GM23338 (cell line): ENCODE measurements at regions not wholly inside any gene's neighbourhood (a gene's known extent, or its start where the extent isn't known, plus 50 kb on each side); places are given as distances from the start of the nearest gene placed in this dataset.
"Not testable (repeated sequence)": the region's sequence is repeated elsewhere in the genome, so short reads cannot be mapped to it uniquely, and the experiment has no call there.

ENCODE experiments used
- ATAC-seq: fragments of 200-7000 bp; cut with Tn5 transposase; 3 replicates; pipeline ENCODE4 v1.9.1; 2020
- DNase-seq: peaks from one replicate; pipeline ENCODE4 v3.0.0-alpha.2; 2015; ENCODE audit warnings: low spot score
- H2AFZ ChIP-seq: fragments of 200-600 bp; sonication (generic); 2 replicates; pipeline ENCODE4 v1.8.0; 2016; ENCODE audit warnings: antibody characterized with exemption, mild to moderate bottlenecking, moderate library complexity
- H3F3A ChIP-seq: fragments of 200-600 bp; sonication (generic); replicated peaks from 2 replicates; pipeline ENCODE4 v1.8.0; 2017; ENCODE audit warnings: antibody characterized with exemption, mixed run types, low read depth
- H3K27ac ChIP-seq: fragments of 200-600 bp; sonication (generic); 2 replicates; pipeline ENCODE4 v1.6.1; 2016; ENCODE audit warnings: low read depth
- H3K27me3 ChIP-seq: fragments of 200-600 bp; sonication (generic); 2 replicates; pipeline ENCODE4 v1.8.0; 2016; ENCODE audit warnings: mild to moderate bottlenecking, mixed run types, moderate library complexity; ENCODE audit not compliant: insufficient read depth
- H3K36me3 ChIP-seq: fragments of 200-600 bp; sonication (generic); 2 replicates; pipeline ENCODE4 v1.8.0; 2016; ENCODE audit warnings: mild to moderate bottlenecking; ENCODE audit not compliant: insufficient read depth
- H3K4me1 ChIP-seq: fragments of 200-600 bp; sonication (generic); 2 replicates; pipeline ENCODE4 v1.8.0; 2016; ENCODE audit warnings: mild to moderate bottlenecking, moderate library complexity; ENCODE audit not compliant: insufficient read depth
- H3K4me2 ChIP-seq: fragments of 200-600 bp; sonication (generic); 2 replicates; pipeline ENCODE4 v1.7.1; 2017; ENCODE audit warnings: mixed run types
- H3K4me3 ChIP-seq: fragments of 200-600 bp; sonication (generic); 2 replicates; pipeline ENCODE4 v1.6.1; 2016; ENCODE audit warnings: mixed run types
- H3K79me2 ChIP-seq: fragments of 200-600 bp; sonication (generic); replicated peaks from 2 replicates; pipeline ENCODE4 v1.8.0; 2017; ENCODE audit warnings: mild to moderate bottlenecking; ENCODE audit not compliant: insufficient read depth
- H3K9me2 ChIP-seq: fragments of 200-600 bp; sonication (generic); 2 replicates; pipeline ENCODE4 v1.8.0; 2017; ENCODE audit not compliant: insufficient read depth
- H4K20me1 ChIP-seq: fragments of 200-600 bp; sonication (generic); replicated peaks from 2 replicates; pipeline ENCODE4 v1.8.0; 2017; ENCODE audit warnings: mild to moderate bottlenecking; ENCODE audit not compliant: insufficient read depth
- H3K27ac Mint-ChIP-seq: 2 replicates; pipeline ENCODE4 v1.8.0; 2020; ENCODE audit warnings: inconsistent platforms, mild to moderate bottlenecking, moderate library complexity, mixed read lengths
- H3K27me3 Mint-ChIP-seq: 3 replicates; pipeline ENCODE4 v1.8.0; 2022; ENCODE audit warnings: low read depth, mild to moderate bottlenecking, moderate library complexity, mixed read lengths, inconsistent platforms; ENCODE audit not compliant: insufficient read depth, poor library complexity
- H3K36me3 Mint-ChIP-seq: 3 replicates; pipeline ENCODE4 v1.8.0; 2021; ENCODE audit warnings: low read depth, mild to moderate bottlenecking, inconsistent platforms, moderate library complexity, mixed read lengths
- H3K4me1 Mint-ChIP-seq: 3 replicates; pipeline ENCODE4 v1.8.0; 2020; ENCODE audit warnings: mild to moderate bottlenecking, inconsistent platforms, mixed read lengths
- H3K4me3 Mint-ChIP-seq: 3 replicates; pipeline ENCODE4 v1.8.0; 2021; ENCODE audit warnings: moderate library complexity, mild to moderate bottlenecking, inconsistent platforms, mixed read lengths
- H3K9me3 Mint-ChIP-seq: 3 replicates; pipeline ENCODE4 v1.8.0; 2020; ENCODE audit warnings: moderate library complexity, mild to moderate bottlenecking, inconsistent platforms, mixed read lengths
- CREB1 ChIP-seq: fragments of 250-450 bp; sonication (Bioruptor Pico); IDR thresholded peaks from 2 replicates; pipeline ENCODE4 v1.5.0; 2020; ENCODE audit warnings: low read depth, mild to moderate bottlenecking, moderate library complexity
- EZH2 ChIP-seq: fragments of 200-600 bp; sonication (generic); IDR thresholded peaks from one replicate; pipeline ENCODE4 v1.8.0; 2017; ENCODE audit warnings: antibody characterized with exemption, mild to moderate bottlenecking, low read depth; ENCODE audit not compliant: unreplicated experiment
- JUNB ChIP-seq: IDR thresholded peaks from one replicate; pipeline ENCODE4 v1.6.1; 2016; ENCODE audit warnings: antibody characterized with exemption; ENCODE audit not compliant: unreplicated experiment
- NANOG ChIP-seq: IDR thresholded peaks from 2 replicates; pipeline ENCODE4 v1.6.1; 2016; ENCODE audit warnings: antibody characterized with exemption, borderline replicate concordance
- POLR2AphosphoS5 ChIP-seq: IDR thresholded peaks from 2 replicates; pipeline ENCODE4 v1.6.1; 2016; ENCODE audit warnings: antibody characterized with exemption, low read depth
- STAT1 ChIP-seq: IDR thresholded peaks from one replicate; pipeline ENCODE4 v1.6.1; 2016; ENCODE audit warnings: antibody characterized with exemption; ENCODE audit not compliant: unreplicated experiment
- ZNF114 ChIP-seq: fragments of 250-450 bp; sonication (Bioruptor Pico); IDR thresholded peaks from 2 replicates; pipeline ENCODE4 v1.5.0; 2020; ENCODE audit warnings: mild to moderate bottlenecking, moderate library complexity
- ZNF331 ChIP-seq: fragments of 250-450 bp; sonication (Bioruptor Pico); IDR thresholded peaks from 2 replicates; pipeline ENCODE4 v1.5.0; 2020; ENCODE audit warnings: low read depth, mild to moderate bottlenecking, moderate library complexity
- TF ChIP-seq, protein P1 (sequence below): IDR thresholded peaks from one replicate; pipeline ENCODE4 v1.6.1; 2018; ENCODE audit warnings: antibody characterized with exemption; ENCODE audit not compliant: unreplicated experiment
- TF ChIP-seq, protein P2 (sequence below), 2 experiments: fragments of 200-600 bp in 1 of 2; sonication (generic) in 1 of 2; conservative IDR thresholded peaks; 2 replicates each; pipeline versions ENCODE4 v1.5.1 to v1.6.1; 2016 to 2017; ENCODE audit warnings: antibody characterized with exemption in 2 of 2, low read depth in 2 of 2, mild to moderate bottlenecking in 2 of 2, moderate library complexity in 1 of 2
- TF ChIP-seq, protein P3 (sequence below): fragments of 250-450 bp; sonication (Bioruptor Pico); IDR thresholded peaks from 2 replicates; pipeline ENCODE4 v1.5.0; 2020; ENCODE audit warnings: mild to moderate bottlenecking, moderate library complexity

DNA sequence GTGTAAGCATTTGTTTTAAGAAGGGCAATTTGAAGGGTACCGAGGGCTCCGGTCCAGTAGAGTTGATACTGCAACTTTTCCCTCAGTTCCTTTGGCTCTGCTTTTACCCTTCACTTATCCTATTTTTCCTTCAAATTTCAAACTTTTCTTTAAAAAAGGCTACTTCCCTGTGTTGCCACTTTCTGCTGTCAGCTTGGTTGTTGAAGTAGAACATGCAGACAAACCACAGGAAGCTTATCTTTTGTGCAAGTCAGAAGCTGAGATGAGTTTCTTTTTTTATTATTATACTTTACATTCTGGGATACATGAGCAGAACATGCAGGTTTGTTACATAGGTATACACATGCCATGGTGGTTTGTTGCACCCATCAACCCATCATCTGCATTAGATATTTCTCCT lies 89.1 kb upstream of the FREM3 start:
- not testable (repeated sequence) for ATAC-seq, H3K9me2 ChIP-seq, H4K20me1 ChIP-seq, H3K79me2 ChIP-seq, H3K4me1 ChIP-seq, H3K27me3 Mint-ChIP-seq, H3K27ac ChIP-seq, H3K27ac Mint-ChIP-seq, H3K4me3 ChIP-seq, H3K4me1 Mint-ChIP-seq, H3K36me3 ChIP-seq, H3K27me3 ChIP-seq, H3K9me3 Mint-ChIP-seq, H3K36me3 Mint-ChIP-seq, H3K4me2 ChIP-seq, H3F3A ChIP-seq, H3K4me3 Mint-ChIP-seq, DNase-seq, H2AFZ ChIP-seq

DNA sequence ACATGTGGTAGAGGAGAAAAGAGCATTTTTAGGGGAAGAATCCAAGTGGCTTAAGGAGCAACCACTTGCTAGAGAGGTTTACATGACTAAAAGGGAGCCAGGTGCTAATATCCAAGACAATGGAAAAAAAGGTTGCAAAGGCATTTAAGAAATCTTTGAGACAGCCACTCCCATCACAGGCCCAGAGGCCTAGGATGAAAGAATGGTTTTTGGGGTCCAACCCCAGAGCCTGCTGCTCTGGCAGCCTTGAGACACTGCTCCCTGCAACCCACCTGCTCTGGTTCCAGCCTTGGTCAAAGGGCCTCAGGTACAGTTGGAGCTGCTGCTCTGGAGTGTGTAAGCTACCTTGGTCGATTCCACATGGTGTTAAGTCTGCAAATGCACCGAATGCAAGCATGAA lies 84.1 kb upstream of the FREM3 start:
- H3K4me3 ChIP-seq, result no peak overlapping the region
- H2AFZ ChIP-seq, result no peak overlapping the region
- Mint-ChIP-seq H3K9me3 (peaks cover 21% of the 10 kb centered on the region), H3K4me1 (no peaks in the 10 kb centered on the region), H3K27me3 (no peaks in the 10 kb centered on the region), H3K27ac (no peak overlapping the region), H3K36me3 (peaks cover 13% of the 10 kb centered on the region), H3K4me3 (no peak overlapping the region)
- H3K27me3 ChIP-seq, result no peaks in the 10 kb centered on the region
- H3K9me2 ChIP-seq, result 0 out of 2 replicates have a peak, but pooled peaks cover 3% of the 10 kb centered on the region
- DNase-seq (peak; percentile 10), ATAC-seq (no peak)
- no peaks in the 10 kb centered on the region for H3K4me1 ChIP-seq
- no peaks in the 10 kb centered on the region for H4K20me1 ChIP-seq
- H3K27ac ChIP-seq, result no peak overlapping the region
- H3K36me3 ChIP-seq, result peaks cover 4% of the 10 kb centered on the region; the same call in 1 of the 2 replicates
- no peak overlapping the region for H3K4me2 ChIP-seq
- no peaks in the 10 kb centered on the region for H3F3A ChIP-seq
- no peaks in the 10 kb centered on the region for H3K79me2 ChIP-seq
- TF ChIP-seq ZNF331, result no peak
- TF ChIP-seq, protein P1, sequence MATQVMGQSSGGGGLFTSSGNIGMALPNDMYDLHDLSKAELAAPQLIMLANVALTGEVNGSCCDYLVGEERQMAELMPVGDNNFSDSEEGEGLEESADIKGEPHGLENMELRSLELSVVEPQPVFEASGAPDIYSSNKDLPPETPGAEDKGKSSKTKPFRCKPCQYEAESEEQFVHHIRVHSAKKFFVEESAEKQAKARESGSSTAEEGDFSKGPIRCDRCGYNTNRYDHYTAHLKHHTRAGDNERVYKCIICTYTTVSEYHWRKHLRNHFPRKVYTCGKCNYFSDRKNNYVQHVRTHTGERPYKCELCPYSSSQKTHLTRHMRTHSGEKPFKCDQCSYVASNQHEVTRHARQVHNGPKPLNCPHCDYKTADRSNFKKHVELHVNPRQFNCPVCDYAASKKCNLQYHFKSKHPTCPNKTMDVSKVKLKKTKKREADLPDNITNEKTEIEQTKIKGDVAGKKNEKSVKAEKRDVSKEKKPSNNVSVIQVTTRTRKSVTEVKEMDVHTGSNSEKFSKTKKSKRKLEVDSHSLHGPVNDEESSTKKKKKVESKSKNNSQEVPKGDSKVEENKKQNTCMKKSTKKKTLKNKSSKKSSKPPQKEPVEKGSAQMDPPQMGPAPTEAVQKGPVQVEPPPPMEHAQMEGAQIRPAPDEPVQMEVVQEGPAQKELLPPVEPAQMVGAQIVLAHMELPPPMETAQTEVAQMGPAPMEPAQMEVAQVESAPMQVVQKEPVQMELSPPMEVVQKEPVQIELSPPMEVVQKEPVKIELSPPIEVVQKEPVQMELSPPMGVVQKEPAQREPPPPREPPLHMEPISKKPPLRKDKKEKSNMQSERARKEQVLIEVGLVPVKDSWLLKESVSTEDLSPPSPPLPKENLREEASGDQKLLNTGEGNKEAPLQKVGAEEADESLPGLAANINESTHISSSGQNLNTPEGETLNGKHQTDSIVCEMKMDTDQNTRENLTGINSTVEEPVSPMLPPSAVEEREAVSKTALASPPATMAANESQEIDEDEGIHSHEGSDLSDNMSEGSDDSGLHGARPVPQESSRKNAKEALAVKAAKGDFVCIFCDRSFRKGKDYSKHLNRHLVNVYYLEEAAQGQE, result no peak
- TF ChIP-seq, protein P2, sequence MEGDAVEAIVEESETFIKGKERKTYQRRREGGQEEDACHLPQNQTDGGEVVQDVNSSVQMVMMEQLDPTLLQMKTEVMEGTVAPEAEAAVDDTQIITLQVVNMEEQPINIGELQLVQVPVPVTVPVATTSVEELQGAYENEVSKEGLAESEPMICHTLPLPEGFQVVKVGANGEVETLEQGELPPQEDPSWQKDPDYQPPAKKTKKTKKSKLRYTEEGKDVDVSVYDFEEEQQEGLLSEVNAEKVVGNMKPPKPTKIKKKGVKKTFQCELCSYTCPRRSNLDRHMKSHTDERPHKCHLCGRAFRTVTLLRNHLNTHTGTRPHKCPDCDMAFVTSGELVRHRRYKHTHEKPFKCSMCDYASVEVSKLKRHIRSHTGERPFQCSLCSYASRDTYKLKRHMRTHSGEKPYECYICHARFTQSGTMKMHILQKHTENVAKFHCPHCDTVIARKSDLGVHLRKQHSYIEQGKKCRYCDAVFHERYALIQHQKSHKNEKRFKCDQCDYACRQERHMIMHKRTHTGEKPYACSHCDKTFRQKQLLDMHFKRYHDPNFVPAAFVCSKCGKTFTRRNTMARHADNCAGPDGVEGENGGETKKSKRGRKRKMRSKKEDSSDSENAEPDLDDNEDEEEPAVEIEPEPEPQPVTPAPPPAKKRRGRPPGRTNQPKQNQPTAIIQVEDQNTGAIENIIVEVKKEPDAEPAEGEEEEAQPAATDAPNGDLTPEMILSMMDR (conservative IDR thresholded peaks at IDR 0.05; ENCODE audit: low read depth in 2 of 2), result no peak
- TF ChIP-seq, protein P3, sequence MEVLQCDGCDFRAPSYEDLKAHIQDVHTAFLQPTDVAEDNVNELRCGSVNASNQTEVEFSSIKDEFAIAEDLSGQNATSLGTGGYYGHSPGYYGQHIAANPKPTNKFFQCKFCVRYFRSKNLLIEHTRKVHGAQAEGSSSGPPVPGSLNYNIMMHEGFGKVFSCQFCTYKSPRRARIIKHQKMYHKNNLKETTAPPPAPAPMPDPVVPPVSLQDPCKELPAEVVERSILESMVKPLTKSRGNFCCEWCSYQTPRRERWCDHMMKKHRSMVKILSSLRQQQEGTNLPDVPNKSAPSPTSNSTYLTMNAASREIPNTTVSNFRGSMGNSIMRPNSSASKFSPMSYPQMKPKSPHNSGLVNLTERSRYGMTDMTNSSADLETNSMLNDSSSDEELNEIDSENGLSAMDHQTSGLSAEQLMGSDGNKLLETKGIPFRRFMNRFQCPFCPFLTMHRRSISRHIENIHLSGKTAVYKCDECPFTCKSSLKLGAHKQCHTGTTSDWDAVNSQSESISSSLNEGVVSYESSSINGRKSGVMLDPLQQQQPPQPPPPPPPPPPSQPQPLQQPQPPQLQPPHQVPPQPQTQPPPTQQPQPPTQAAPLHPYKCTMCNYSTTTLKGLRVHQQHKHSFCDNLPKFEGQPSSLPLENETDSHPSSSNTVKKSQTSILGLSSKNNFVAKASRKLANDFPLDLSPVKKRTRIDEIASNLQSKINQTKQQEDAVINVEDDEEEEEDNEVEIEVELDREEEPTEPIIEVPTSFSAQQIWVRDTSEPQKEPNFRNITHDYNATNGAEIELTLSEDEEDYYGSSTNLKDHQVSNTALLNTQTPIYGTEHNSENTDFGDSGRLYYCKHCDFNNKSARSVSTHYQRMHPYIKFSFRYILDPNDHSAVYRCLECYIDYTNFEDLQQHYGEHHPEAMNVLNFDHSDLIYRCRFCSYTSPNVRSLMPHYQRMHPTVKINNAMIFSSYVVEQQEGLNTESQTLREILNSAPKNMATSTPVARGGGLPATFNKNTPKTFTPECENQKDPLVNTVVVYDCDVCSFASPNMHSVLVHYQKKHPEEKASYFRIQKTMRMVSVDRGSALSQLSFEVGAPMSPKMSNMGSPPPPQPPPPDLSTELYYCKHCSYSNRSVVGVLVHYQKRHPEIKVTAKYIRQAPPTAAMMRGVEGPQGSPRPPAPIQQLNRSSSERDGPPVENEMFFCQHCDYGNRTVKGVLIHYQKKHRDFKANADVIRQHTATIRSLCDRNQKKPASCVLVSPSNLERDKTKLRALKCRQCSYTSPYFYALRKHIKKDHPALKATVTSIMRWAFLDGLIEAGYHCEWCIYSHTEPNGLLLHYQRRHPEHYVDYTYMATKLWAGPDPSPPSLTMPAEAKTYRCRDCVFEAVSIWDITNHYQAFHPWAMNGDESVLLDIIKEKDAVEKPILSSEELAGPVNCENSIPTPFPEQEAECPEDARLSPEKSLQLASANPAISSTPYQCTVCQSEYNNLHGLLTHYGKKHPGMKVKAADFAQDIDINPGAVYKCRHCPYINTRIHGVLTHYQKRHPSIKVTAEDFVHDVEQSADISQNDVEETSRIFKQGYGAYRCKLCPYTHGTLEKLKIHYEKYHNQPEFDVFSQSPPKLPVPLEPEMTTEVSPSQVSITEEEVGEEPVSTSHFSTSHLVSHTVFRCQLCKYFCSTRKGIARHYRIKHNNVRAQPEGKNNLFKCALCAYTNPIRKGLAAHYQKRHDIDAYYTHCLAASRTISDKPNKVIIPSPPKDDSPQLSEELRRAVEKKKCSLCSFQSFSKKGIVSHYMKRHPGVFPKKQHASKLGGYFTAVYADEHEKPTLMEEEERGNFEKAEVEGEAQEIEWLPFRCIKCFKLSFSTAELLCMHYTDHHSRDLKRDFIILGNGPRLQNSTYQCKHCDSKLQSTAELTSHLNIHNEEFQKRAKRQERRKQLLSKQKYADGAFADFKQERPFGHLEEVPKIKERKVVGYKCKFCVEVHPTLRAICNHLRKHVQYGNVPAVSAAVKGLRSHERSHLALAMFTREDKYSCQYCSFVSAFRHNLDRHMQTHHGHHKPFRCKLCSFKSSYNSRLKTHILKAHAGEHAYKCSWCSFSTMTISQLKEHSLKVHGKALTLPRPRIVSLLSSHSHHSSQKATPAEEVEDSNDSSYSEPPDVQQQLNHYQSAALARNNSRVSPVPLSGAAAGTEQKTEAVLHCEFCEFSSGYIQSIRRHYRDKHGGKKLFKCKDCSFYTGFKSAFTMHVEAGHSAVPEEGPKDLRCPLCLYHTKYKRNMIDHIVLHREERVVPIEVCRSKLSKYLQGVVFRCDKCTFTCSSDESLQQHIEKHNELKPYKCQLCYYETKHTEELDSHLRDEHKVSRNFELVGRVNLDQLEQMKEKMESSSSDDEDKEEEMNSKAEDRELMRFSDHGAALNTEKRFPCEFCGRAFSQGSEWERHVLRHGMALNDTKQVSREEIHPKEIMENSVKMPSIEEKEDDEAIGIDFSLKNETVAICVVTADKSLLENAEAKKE (CRISPR knock-in tag), result no peak
- TF ChIP-seq STAT1, result no peak
- TF ChIP-seq JUNB, result no peak
- no peak for TF ChIP-seq CREB1
- TF ChIP-seq EZH2, result no peak
- TF ChIP-seq POLR2AphosphoS5, result no peak
- no peak for TF ChIP-seq NANOG
- TF ChIP-seq ZNF114 (CRISPR knock-in tag), result no peak
